Esophagus squamous epithelium (tissue), 5 donors: ENCODE measurements at regions not wholly inside any gene's neighbourhood (a gene's known extent, or its start where the extent isn't known, plus 50 kb on each side); places are given as distances from the start of the nearest gene placed in this dataset.

ENCODE experiments used
- DNase-seq: peaks from one replicate; lab custom pipeline; 2025; lab: John Stamatoyannopoulos, UW
- H3K27ac ChIP-seq, 4 donors: fragments of 200-600 bp; sonication (generic); one replicate each; pipeline ENCODE4 v1.5.1; 2016 to 2019; ENCODE audit warnings: mild to moderate bottlenecking in 1 of 4
- H3K27me3 ChIP-seq, 4 donors: fragments of 200-600 bp; sonication (generic); 1 replicate in 3 of 4; 2 replicates in 1 of 4; pipeline versions ENCODE4 v1.5.1 to v1.6.0; 2017 to 2021; ENCODE audit warnings: antibody characterized with exemption in 1 of 4
- H3K36me3 ChIP-seq, 3 donors: fragments of 200-600 bp; sonication (generic); one replicate each; pipeline ENCODE4 v1.5.1; 2016 to 2019
- H3K4me1 ChIP-seq, 3 donors: fragments of 200-600 bp; sonication (generic); one replicate each; pipeline ENCODE4 v1.5.1; 2017 to 2019
- H3K4me3 ChIP-seq, 4 donors: fragments of 200-600 bp; sonication (generic); 1 replicate in 3 of 4; 2 replicates in 1 of 4; pipeline ENCODE4 v1.5.1; 2016 to 2019; ENCODE audit warnings: mild to moderate bottlenecking in 2 of 4, moderate library complexity in 1 of 4
- H3K9me3 ChIP-seq, 3 donors: fragments of 200-600 bp; sonication (generic); one replicate each; pipeline ENCODE4 v1.5.1; 2016 to 2019
- POLR2A ChIP-seq, 4 donors: fragments of 450-650 bp; IDR thresholded peaks; one replicate each; pipeline ENCODE4 v1.6.1; 2017; ENCODE audit warnings: antibody characterized with exemption in 4 of 4, mild to moderate bottlenecking in 4 of 4, moderate library complexity in 3 of 4
- WGBS, 2 donors: methylation state at CpG; one replicate each; pipeline ENCODE4 v1.1.5; 2018; 5-methylcytosine and 5-hydroxymethylcytosine counted together
- intact Hi-C: fragments of 100-400 bp; cut with DNase I; formaldehyde crosslinking; loops from one replicate; pipeline ENCODE4 v1.15.0; 2022
- TF ChIP-seq, protein P1 (sequence below), 6 experiments: fragments of 450-650 bp in 4 of 6; fragments of 200-600 bp in 2 of 6; sonication (generic) in 2 of 6; IDR thresholded peaks; one replicate each; pipeline ENCODE4 v1.5.1; 2016 to 2019; ENCODE audit warnings: antibody characterized with exemption in 6 of 6, mild to moderate bottlenecking in 4 of 6, moderate library complexity in 4 of 6
- donor health status: DM: yes; HTN: yes; CAD: no.

GRCh38 chr5:26647781-26648180, 390.6 kb downstream of the CDH9 start:
- TF ChIP-seq POLR2A (IDR thresholded peaks at IDR 0.05) = no peak
- TF ChIP-seq, protein P1, sequence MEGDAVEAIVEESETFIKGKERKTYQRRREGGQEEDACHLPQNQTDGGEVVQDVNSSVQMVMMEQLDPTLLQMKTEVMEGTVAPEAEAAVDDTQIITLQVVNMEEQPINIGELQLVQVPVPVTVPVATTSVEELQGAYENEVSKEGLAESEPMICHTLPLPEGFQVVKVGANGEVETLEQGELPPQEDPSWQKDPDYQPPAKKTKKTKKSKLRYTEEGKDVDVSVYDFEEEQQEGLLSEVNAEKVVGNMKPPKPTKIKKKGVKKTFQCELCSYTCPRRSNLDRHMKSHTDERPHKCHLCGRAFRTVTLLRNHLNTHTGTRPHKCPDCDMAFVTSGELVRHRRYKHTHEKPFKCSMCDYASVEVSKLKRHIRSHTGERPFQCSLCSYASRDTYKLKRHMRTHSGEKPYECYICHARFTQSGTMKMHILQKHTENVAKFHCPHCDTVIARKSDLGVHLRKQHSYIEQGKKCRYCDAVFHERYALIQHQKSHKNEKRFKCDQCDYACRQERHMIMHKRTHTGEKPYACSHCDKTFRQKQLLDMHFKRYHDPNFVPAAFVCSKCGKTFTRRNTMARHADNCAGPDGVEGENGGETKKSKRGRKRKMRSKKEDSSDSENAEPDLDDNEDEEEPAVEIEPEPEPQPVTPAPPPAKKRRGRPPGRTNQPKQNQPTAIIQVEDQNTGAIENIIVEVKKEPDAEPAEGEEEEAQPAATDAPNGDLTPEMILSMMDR (IDR thresholded peaks at IDR 0.05) = no peak
- no peak for DNase-seq
- Histone ChIP-seq H3K4me1 (no peaks in the 10 kb centered on the region), H3K27ac (no peak overlapping the region), H3K9me3 (peaks cover 0 to 2% (median 0%) of the 10 kb centered on the region in 3 donors), H3K27me3 (no peaks in the 10 kb centered on the region), H3K36me3 (no peaks in the 10 kb centered on the region), H3K4me3 (no peak overlapping the region)
- intact Hi-C loops = no loop called here
- 77 to 79% methylated on average over 2 of the region's 2 CpGs for WGBS, 2 donors

DNA sequence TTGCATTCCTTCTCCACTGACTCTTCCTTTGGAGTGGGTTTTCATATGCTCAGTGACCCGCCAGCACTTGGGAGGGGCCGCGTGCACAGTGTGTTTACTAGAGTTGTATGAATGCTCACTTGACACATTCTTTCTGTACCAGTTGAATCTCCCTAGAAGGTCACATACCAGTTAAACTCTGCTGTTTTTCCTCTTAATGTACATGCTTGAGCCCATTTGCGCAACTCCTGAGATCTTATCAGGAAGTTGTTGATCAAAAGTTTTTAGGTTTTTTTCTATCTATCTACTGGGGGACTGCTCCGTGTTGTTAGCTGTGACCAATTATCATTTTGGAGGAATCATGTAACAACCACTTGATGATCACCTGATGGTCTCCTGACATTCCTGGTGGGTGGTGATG, 392.7 kb downstream of the CDH9 start:
- WGBS, 2 donors = 80 to 91% methylated on average over 2 to 5 of the region's 5 CpGs
- Histone ChIP-seq H3K27ac (no peak overlapping the region), H3K36me3 (no peaks in the 10 kb centered on the region), H3K4me1 (no peaks in the 10 kb centered on the region), H3K9me3 (no peaks in the 10 kb centered on the region), H3K27me3 (no peaks in the 10 kb centered on the region), H3K4me3 (no peak overlapping the region)
- DNase-seq = no peak
- intact Hi-C loops = no loop called here
- TF ChIP-seq POLR2A (IDR thresholded peaks at IDR 0.05) = no peak
- TF ChIP-seq, protein P1 (IDR thresholded peaks at IDR 0.05) = no peak

DNA sequence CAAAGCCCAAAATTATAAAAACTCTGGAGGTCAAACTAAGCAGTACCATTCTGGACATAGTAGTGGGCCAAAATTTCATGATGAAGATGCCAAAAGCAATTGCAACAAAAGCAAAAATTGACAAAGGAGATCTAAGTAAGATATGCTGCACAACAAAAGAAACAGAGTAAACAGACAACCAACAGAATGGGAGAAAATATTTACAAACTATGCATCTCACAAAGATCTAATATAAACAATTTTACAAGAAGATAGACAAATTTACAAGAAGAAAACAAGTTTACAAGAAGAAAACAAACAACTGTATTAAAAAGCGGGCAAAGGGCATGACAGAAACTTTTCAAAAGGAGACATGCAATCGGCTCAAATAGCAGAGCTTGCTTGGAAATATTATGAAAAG, 396.9 kb downstream of the CDH9 start:
- no peaks in the 10 kb centered on the region for H3K27me3 ChIP-seq
- intact Hi-C loops = no loop called here
- WGBS, 2 donors = 62 to 63% methylated on average over 2 of the region's 2 CpGs

DNA sequence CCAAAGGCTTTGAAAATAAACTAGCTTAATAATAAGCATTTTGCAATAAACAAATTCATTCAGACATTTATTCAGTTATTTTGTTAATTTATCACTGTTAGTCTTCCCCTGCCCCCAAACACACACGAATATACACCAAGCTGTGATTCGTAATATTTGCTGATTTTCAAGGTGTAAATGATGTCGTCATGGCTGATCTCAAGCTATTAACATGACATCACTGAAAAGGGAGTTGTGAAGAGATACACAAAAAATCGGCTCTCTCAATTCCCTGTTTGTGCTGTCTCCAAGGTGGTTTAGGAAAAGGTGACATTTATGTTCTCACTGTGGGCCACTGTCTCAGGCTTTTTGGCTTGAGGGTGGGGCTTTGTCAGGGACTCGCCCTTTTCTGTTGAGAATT, 413.3 kb downstream of the CDH9 start:
- Histone ChIP-seq H3K4me1 (no peaks in the 10 kb centered on the region), H3K36me3 (no peaks in the 10 kb centered on the region), H3K9me3 (no peaks in the 10 kb centered on the region), H3K4me3 (no peak overlapping the region), H3K27ac (no peak overlapping the region), H3K27me3 (no peaks in the 10 kb centered on the region)
- DNase-seq = no peak
- 51 to 53% methylated on average over 5 of the region's 5 CpGs for WGBS, 2 donors
- intact Hi-C loops = no loop called here
- TF ChIP-seq, protein P1 (IDR thresholded peaks at IDR 0.05) = no peak
- TF ChIP-seq POLR2A (IDR thresholded peaks at IDR 0.05) = no peak

More for the DNA sequence above, 396.9 kb downstream of the CDH9 start:
- TF ChIP-seq POLR2A (IDR thresholded peaks at IDR 0.05) = no peak
- TF ChIP-seq, protein P1 (IDR thresholded peaks at IDR 0.05) = no peak
- no peak overlapping the region for H3K27ac ChIP-seq
- no peak for DNase-seq
- no peaks in the 10 kb centered on the region for H3K9me3 ChIP-seq
- no peak overlapping the region for H3K4me3 ChIP-seq
- no peaks in the 10 kb centered on the region for H3K36me3 ChIP-seq
- no peaks in the 10 kb centered on the region for H3K4me1 ChIP-seq

DNA sequence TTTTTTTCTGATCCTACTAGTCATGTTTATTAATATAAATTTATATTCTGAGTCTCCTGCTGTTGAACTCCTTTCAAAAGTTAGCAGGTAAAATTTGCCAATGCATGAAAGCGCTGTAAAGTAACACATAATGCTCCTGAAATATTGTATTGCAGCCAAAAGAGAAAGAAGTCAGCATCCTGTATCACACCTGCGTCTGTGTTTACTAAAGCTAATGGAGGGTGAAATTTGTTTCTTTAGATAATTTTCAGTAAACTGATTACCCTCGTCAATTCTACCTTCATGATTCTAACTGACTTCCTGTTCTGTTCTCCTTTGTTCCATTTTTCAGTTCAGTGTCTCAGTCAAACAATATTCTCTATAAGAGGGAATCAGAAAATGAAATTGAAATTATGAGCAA, 415.4 kb downstream of the CDH9 start:
- no peak overlapping the region for H3K27ac ChIP-seq
- H3K4me3 ChIP-seq = no peak overlapping the region
- no peaks in the 10 kb centered on the region for H3K36me3 ChIP-seq
- no peak for DNase-seq
- intact Hi-C loops = no loop called here
- H3K4me1 ChIP-seq = no peaks in the 10 kb centered on the region
- no peaks in the 10 kb centered on the region for H3K27me3 ChIP-seq
- WGBS, 2 donors = 36 to 47% methylated on average over 3 of the region's 3 CpGs
- no peaks in the 10 kb centered on the region for H3K9me3 ChIP-seq
- TF ChIP-seq, protein P1 (IDR thresholded peaks at IDR 0.05) = no peak
- TF ChIP-seq POLR2A (IDR thresholded peaks at IDR 0.05) = no peak
